ENCODE measurements at regions not wholly inside any gene's neighbourhood (a gene's known extent, or its start where the extent isn't known, plus 50 kb on each side); places are given as distances from the start of the nearest gene placed in this dataset.

- no peak overlapping the region for H3K4me3 ChIP-seq (ENCODE audit: insufficient read depth, low read depth, low read length)
- H3K36me3 ChIP-seq (replicated peaks; ENCODE audit: control insufficient read depth, insufficient read depth, low read length): no peaks in the 10 kb centered on the region
- H3K27me3 ChIP-seq (ENCODE audit: control insufficient read depth, insufficient read depth, low read length): no peaks in the 10 kb centered on the region
These were observed 172.8 kb upstream of the DCN start for GRCh38 chr12:91355150-91356006.

GRCh38 chr12:91353266-91353665 is 170.6 kb upstream of the DCN start:
- Histone ChIP-seq H3K4me3 (ENCODE audit: insufficient read depth, low read depth, low read length) (no peak overlapping the region), H3K27me3 (ENCODE audit: control insufficient read depth, insufficient read depth, low read length) (no peaks in the 10 kb centered on the region), H3K36me3 (replicated peaks; ENCODE audit: control insufficient read depth, insufficient read depth, low read length) (no peaks in the 10 kb centered on the region)
- no peak for DNase-seq

More at GRCh38 chr12:91355150-91356006, 172.8 kb upstream of the DCN start:
- DNase-seq: peak; percentile 12

- H3K4me3 ChIP-seq (ENCODE audit: insufficient read depth, low read depth, low read length): no peak overlapping the region
- H3K36me3 ChIP-seq (replicated peaks; ENCODE audit: control insufficient read depth, insufficient read depth, low read length): no peaks in the 10 kb centered on the region
- DNase-seq: no peak
- no peaks in the 10 kb centered on the region for H3K27me3 ChIP-seq (ENCODE audit: control insufficient read depth, insufficient read depth, low read length)
These were observed 166.9 kb upstream of the DCN start for GRCh38 chr12:91349476-91349875.

- Histone ChIP-seq H3K4me3 (ENCODE audit: insufficient read depth, low read depth, low read length) (no peak overlapping the region), H3K27me3 (ENCODE audit: control insufficient read depth, insufficient read depth, low read length) (no peaks in the 10 kb centered on the region), H3K36me3 (replicated peaks; ENCODE audit: control insufficient read depth, insufficient read depth, low read length) (no peaks in the 10 kb centered on the region)
- no peak for DNase-seq
These were observed 165.0 kb upstream of the DCN start for GRCh38 chr12:91347481-91348214.

GRCh38 chr12:91346827-91347226 is 164.2 kb upstream of the DCN start:
- DNase-seq: no peak
- H3K4me3 ChIP-seq (ENCODE audit: insufficient read depth, low read depth, low read length): no peak overlapping the region

GRCh38 chr12:91344408-91344807 is 161.8 kb upstream of the DCN start:
- H3K4me3 ChIP-seq (ENCODE audit: insufficient read depth, low read depth, low read length): no peak overlapping the region
- DNase-seq: no peak
- no peaks in the 10 kb centered on the region for H3K36me3 ChIP-seq (replicated peaks; ENCODE audit: control insufficient read depth, insufficient read depth, low read length)

More at GRCh38 chr12:91346827-91347226, 164.2 kb upstream of the DCN start:
- Histone ChIP-seq H3K27me3 (ENCODE audit: control insufficient read depth, insufficient read depth, low read length) (no peaks in the 10 kb centered on the region), H3K36me3 (replicated peaks; ENCODE audit: control insufficient read depth, insufficient read depth, low read length) (no peaks in the 10 kb centered on the region)

GRCh38 chr12:91343010-91343409 is 160.4 kb upstream of the DCN start:
- no peaks in the 10 kb centered on the region for H3K27me3 ChIP-seq (ENCODE audit: control insufficient read depth, insufficient read depth, low read length)
- no peaks in the 10 kb centered on the region for H3K36me3 ChIP-seq (replicated peaks; ENCODE audit: control insufficient read depth, insufficient read depth, low read length)
- no peak overlapping the region for H3K4me3 ChIP-seq (ENCODE audit: insufficient read depth, low read depth, low read length)
- no peak for DNase-seq

More at GRCh38 chr12:91344408-91344807, 161.8 kb upstream of the DCN start:
- no peaks in the 10 kb centered on the region for H3K27me3 ChIP-seq (ENCODE audit: control insufficient read depth, insufficient read depth, low read length)

GRCh38 chr12:91339106-91339505 is 156.5 kb upstream of the DCN start:
- no peak for DNase-seq
- Histone ChIP-seq H3K27me3 (ENCODE audit: control insufficient read depth, insufficient read depth, low read length) (no peaks in the 10 kb centered on the region), H3K36me3 (replicated peaks; ENCODE audit: control insufficient read depth, insufficient read depth, low read length) (no peaks in the 10 kb centered on the region), H3K4me3 (ENCODE audit: insufficient read depth, low read depth, low read length) (no peak overlapping the region)

- H3K27me3 ChIP-seq (ENCODE audit: control insufficient read depth, insufficient read depth, low read length): no peaks in the 10 kb centered on the region
- DNase-seq: no peak
- H3K4me3 ChIP-seq (ENCODE audit: insufficient read depth, low read depth, low read length): no peak overlapping the region
- no peaks in the 10 kb centered on the region for H3K36me3 ChIP-seq (replicated peaks; ENCODE audit: control insufficient read depth, insufficient read depth, low read length)
These were observed 153.1 kb upstream of the DCN start for GRCh38 chr12:91335699-91336098.

- Histone ChIP-seq H3K27me3 (ENCODE audit: control insufficient read depth, insufficient read depth, low read length) (no peaks in the 10 kb centered on the region), H3K36me3 (replicated peaks; ENCODE audit: control insufficient read depth, insufficient read depth, low read length) (no peaks in the 10 kb centered on the region), H3K4me3 (ENCODE audit: insufficient read depth, low read depth, low read length) (no peak overlapping the region)
- no peak for DNase-seq
These were observed 151.3 kb upstream of the DCN start for GRCh38 chr12:91333966-91334365.

- H3K36me3 ChIP-seq (replicated peaks; ENCODE audit: control insufficient read depth, insufficient read depth, low read length): no peaks in the 10 kb centered on the region
- no peak for DNase-seq
- no peak overlapping the region for H3K4me3 ChIP-seq (ENCODE audit: insufficient read depth, low read depth, low read length)
- no peaks in the 10 kb centered on the region for H3K27me3 ChIP-seq (ENCODE audit: control insufficient read depth, insufficient read depth, low read length)
These were observed 149.7 kb upstream of the DCN start for GRCh38 chr12:91332302-91332701.

GRCh38 chr12:91331371-91331770 is 148.8 kb upstream of the DCN start:
- Histone ChIP-seq H3K36me3 (replicated peaks; ENCODE audit: control insufficient read depth, insufficient read depth, low read length) (no peaks in the 10 kb centered on the region), H3K4me3 (ENCODE audit: insufficient read depth, low read depth, low read length) (no peak overlapping the region), H3K27me3 (ENCODE audit: control insufficient read depth, insufficient read depth, low read length) (no peaks in the 10 kb centered on the region)
- DNase-seq: no peak

- H3K27me3 ChIP-seq (ENCODE audit: control insufficient read depth, insufficient read depth, low read length): no peaks in the 10 kb centered on the region
- H3K4me3 ChIP-seq (ENCODE audit: insufficient read depth, low read depth, low read length): no peak overlapping the region
- no peak for DNase-seq
- no peaks in the 10 kb centered on the region for H3K36me3 ChIP-seq (replicated peaks; ENCODE audit: control insufficient read depth, insufficient read depth, low read length)
These were observed 145.8 kb upstream of the DCN start for GRCh38 chr12:91328451-91328850.

GRCh38 chr12:91327889-91328288 is 145.3 kb upstream of the DCN start:
- Histone ChIP-seq H3K36me3 (replicated peaks; ENCODE audit: control insufficient read depth, insufficient read depth, low read length) (no peaks in the 10 kb centered on the region), H3K4me3 (ENCODE audit: insufficient read depth, low read depth, low read length) (no peak overlapping the region), H3K27me3 (ENCODE audit: control insufficient read depth, insufficient read depth, low read length) (no peaks in the 10 kb centered on the region)
- DNase-seq: no peak

- no peak for DNase-seq
- Histone ChIP-seq H3K27me3 (ENCODE audit: control insufficient read depth, insufficient read depth, low read length) (no peaks in the 10 kb centered on the region), H3K36me3 (replicated peaks; ENCODE audit: control insufficient read depth, insufficient read depth, low read length) (no peaks in the 10 kb centered on the region), H3K4me3 (ENCODE audit: insufficient read depth, low read depth, low read length) (no peak overlapping the region)
These were observed 144.5 kb upstream of the DCN start for GRCh38 chr12:91327131-91327530.

Data from H7 (cell line).